GM21360 (cell line): ENCODE measurements at regions not wholly inside any gene's neighbourhood (a gene's known extent, or its start where the extent isn't known, plus 50 kb on each side); places are given as distances from the start of the nearest gene placed in this dataset.

Experiments used
- ATAC-seq: cut with Tn5 transposase; IDR thresholded peaks from one replicate; pipeline ENCODE4 v1.9.1; 2021; ENCODE audit warnings: mild to moderate bottlenecking, moderate library complexity; ENCODE audit not compliant: unreplicated experiment

DNA sequence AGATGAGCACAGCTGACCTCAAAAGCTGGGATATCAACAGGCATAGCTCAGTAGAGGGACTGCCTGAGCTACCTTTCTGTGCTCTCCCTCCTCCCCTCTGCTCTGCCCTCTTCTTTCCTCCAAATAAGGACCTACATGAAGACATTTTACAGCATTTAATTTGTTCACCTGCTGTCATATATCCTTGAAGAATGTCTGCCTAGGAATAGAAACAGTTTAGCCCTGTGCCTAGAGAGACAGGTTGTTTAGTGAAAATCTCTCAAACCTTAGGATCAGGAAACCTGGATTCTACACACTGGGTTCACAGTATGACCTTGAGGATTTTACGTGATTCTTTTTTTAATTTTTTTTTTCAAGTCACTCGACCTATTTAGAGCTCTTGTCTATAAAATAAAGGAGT is 213.0 kb upstream of the SETBP1 start:
- no peak for ATAC-seq

DNA sequence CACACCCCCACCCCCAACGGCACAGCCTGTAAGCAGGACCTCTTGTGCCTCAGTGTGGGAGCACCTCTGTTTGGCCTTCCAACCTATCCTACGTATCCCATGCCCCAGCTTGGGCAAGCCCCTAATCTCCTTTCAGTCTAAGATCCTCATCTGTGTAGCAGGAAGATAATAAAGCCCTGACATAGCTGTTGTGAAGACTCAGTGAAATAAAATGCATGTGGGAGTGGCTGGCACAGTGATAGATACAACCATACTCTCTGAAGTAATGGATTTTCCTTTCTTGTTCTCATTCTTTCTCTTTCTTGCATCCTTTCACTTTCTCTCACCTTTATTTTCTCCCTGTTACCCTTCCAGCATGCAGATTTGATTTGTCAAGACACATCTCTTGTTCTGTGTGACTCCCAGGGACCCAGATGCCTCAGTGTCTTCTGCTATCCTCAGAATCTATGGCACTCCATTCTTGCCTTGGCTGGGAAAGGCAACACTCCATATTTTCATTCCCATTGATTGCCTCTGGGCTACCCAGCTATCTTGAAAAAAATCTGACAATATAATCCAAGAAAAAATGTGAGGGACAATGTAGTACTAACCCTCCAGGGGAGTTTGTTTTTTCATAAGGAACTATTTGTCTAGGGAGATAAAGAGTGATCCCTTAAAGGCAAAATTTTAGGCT is 207.2 kb upstream of the SETBP1 start:
- ATAC-seq = no peak

DNA sequence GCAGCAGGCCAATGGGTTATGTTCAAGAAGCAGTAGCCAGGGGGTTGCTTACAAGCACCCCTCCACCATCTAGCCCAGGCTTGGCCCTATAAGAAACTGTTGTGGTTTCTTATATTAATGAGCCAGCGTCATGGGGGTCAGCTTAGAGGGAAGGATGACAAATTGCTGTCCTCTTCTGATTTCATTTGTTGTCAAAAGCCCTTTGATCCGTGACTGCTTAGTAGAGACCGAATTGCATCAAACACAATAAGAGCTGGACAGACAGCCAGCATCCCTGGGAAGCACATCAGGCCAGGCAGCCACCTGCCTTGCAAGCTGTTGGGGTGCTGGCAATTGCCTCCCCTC is 206.6 kb upstream of the SETBP1 start:
- no peak for ATAC-seq

DNA sequence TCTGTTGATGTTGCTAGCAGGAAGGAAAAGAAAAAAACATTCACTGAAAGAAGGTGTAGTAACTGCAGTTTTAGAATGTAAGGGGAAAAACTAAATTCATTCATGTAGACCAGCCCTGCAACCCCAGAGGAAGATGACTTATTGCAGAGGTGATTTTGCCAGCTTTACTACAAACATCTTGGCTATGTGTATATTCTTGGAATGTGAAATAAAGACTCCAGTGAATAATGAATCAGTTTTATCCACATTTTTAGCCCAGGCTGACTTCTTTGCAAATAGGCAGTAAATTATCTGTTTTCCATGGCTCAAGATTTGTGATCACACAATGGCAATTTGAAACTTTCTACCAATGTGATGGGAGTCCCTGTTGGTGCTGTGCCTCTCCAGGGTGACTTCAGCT is 206.1 kb upstream of the SETBP1 start:
- ATAC-seq = no peak

DNA sequence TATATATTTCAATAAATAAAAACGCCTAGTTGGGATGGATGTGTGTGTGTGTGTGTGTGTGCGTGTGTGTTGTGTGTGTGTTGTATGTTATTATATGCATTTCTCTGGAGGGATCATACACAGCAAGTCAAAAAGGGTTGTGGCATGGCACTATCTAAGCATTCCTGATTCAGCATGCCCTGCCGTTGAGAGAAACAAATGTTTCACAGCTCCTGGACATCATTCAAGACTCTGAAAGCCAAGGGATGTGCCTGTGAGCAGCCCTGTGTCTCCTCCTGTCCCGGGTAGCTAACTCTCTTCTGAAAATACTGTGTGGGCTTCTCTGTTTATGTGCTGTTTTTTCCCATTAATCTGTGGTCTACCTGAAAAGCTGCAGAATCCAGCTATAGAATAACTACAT is 197.9 kb upstream of the SETBP1 start:
- ATAC-seq = no peak

DNA sequence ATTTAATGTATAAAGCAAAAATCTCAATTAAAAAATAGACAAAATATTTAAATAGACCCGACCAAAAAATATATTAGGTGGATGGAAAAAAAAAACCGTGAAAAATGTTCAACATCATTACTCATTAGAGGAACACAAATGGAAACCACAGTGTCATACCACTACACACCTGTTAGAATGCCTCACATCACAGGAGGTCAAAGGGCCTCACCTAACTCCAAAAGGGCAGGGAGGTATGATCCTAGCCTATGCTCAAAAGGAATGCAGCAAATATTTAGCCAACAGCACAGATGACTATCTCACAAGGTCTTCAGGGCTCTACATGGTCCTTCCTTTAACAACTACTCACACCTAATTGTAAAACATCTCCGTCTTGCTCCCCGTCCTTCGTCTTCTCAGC is 185.5 kb upstream of the SETBP1 start:
- ATAC-seq = no peak

DNA sequence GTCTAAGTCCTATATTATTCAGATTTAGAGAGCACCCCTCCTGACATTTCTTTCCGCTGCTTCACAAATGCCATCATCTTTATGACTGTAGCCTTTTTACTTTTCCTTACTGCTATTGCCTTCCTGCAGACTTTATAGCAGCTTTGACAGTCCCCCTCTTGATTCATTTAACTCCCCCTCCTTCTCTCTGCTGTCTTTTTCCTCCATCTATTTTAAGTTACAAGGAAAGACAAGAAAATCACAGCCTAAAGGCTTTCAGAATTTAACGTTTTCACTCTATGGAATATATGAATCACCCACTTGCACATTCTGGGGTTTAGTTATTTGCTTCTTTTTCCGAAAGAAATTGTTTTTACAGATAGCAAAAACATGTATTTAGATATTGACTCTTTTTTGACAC is 183.4 kb upstream of the SETBP1 start:
- no peak for ATAC-seq

DNA sequence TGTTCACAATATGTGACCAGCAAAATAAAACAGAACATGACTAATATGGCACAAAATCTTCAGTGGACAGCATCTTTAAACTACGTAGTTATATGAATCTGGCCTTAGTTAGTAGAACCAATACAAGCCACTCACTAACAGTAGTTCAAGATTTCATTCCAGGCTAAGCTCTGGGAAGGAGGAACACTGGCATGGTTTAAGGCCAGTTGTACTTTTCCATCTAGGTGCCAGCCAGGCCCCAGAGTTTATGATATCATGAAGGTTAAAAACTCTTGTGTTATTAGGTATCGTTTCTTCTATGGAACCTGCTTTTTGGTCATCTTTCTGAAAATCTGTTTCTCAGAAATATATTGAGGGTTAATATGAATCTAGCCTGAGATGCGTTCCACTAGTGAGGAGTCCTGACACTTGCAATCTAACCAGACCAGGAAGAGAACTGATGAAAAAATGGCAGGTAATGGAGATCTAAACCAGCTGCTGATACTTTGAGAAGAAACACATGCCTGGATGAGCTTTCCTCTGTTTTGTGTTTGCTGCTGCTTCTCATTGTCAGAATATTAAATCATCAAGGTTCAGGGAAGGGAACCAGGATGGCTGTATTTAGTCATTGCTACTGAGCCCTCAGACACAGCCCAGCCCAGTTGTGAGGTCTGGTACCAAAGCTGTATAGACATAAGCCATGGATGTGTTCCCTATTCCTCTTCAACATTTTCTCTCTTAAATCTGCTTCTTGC is 182.8 kb upstream of the SETBP1 start:
- no peak for ATAC-seq

DNA sequence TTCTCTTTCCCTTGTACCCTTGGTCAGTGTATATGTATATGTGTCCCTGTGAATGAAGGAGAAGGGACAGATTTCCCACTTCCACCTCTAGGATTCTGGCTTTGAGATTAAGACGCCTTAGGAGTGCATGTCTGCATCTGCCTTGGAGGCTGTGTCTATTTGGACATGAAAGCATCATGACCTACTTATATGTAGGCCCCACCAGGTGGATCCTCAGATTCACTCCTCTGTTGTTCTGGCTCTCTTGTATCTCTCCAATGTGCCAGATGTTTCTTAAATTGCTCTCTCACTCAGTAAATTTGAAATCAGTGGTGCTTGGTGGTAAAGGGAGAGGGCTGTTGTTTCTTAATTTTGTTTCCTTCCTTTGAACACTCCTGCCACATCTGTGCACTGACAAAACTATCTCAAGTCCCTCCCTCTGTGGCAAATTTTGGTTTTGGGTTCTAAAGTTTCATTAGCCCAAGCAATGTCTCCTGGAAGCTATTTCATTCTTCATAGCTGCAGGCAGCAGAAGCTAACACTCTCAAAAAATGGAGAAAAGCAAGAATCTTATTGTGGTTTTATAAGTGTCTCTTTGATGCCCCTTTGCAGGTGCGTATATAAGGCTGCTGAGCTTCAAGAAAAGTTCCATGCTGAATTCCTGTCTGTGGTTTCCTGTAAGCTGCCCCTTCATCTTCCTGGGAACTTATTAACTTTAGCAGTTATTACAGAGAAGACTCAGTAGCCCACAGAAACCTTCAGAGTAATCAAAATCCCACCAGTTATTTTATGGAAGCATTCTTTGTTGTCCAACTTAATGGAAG is 179.7 kb upstream of the SETBP1 start:
- no peak for ATAC-seq

DNA sequence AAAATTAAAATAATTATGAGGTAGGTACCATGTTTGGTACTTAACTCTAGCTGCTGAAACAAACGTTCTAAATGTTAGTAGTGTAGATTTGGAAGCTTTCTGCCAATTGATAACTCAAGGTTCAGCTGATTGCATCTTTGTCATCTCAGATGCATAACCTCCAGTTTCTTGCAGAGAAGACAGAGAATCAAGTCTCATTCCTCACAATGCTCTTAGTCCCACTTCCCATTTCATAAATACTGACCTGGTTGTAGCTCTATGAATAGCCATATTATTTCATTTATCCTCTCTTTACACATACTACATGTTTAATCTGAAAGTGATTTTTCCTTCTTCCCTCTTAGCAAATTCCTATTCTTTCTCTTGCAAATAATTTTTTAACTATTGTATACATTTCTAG is 178.5 kb upstream of the SETBP1 start:
- no peak for ATAC-seq

DNA sequence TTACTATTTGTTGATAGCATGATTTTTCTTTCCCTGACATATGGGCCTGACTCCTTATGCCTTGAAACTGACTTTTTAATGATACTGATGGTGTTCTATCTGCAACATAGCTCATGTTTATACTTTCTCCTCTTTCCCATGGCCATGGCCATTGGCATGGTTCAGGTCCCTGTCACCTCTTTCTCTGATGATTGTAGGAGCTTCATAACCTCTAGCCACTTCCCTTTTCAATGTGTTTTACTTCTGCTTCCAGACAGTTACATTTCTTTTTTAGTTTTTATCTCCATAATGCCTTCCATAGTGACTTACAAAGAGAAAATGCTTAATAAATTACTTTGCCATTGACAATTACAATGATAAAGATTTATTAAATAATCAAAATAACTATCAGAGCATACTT is 177.9 kb upstream of the SETBP1 start:
- ATAC-seq = no peak

DNA sequence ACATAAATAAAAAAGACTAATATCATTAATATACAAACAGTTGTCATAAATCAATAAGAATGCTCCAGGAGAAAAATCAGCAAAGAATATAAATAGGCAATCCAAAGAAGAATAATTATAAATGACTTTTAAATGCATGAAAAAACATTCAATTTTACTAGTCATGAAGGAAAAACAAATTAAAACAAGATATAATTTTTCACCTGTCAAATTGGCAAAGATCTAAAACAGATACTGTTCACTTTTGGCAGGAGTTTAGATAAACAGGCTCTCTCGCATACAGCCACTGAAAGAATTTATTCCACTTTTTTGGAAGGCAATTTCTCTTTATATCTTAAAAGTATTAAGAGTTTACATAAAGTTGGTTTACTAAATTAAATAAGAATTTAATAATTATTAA is 176.8 kb upstream of the SETBP1 start:
- no peak for ATAC-seq

DNA sequence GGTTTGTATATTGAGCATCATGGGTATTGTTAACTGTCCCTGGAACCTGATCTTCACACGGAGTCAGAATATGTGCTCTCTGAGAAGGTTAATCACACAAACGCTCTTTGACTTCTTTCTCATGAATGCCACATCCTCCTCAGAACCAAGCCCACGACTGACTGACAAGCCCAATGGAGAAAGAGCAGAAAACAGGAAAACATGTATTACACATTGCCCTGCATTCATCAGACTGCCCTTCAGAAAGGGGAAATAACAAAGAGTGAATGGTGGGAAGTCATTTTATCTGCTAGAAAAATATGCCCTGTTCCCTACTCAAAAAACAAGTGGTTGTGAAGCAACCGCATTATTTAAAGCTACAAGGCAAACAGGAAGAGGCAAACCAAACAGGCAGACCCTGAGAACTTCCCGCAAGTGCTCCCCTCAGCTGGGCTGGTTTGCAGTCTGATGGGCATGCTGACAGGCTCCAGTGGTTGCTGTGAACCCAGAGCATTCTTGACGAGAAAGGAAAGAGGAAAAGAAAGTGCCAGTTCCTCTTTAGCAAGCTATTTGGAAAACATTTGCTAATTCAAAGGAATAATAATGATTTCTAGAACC is 172.9 kb upstream of the SETBP1 start:
- ATAC-seq = peak; percentile 76

DNA sequence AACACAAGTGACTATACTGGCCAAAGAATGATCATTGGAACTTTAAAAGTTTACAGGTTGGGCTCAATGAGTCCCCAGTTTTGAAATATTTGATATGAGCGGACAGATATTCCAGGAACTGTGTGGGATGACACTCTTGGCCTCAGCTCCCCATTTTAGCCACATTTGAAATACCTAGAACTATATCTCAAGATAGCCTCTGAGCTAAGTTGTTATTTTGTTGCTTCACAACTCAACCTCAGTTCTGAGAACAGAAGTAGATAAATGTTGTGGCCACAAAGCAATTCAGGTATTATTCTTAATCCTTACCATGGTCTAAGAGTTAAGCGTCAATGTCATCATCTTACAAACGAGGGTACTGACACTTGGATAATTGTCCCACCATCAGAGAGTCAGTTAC is 172.2 kb upstream of the SETBP1 start:
- no peak for ATAC-seq

DNA sequence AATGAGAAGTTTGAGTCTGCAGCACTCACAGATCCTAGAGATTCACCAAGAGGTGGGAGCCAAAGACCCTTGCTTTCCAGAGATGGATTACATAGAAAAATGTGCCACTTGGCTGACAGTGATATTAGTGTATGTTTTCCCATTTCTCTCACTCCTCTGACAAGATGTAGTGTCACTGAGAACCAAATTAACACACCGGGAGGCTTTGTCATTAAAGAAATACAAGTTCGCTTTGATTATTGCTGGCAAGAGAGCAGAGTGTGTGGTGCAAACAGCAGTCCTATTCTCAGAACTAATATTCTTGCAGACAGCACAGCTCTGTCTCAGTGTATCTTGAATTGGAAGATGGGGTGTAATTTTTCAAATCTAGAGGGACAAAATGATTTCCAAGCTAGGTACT is 171.6 kb upstream of the SETBP1 start:
- ATAC-seq = no peak

DNA sequence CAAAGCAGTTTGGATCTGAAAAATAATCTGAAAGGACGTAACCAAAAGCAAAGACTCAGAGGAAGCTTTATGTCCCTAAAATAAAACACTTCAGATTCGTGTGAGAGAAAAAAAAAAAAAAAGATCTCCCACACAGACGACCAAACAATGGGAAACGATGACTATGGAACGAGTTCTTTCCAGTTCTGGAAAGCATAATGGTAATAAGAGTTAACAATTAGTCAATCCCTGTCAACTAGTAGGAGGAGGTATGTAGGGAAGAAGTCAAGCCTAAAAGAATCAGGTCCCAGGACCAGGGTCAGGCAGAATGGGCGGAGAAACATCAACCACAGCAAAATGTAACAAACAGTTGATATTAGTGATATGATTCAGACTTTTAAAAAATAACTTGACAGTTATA is 170.3 kb upstream of the SETBP1 start:
- no peak for ATAC-seq

DNA sequence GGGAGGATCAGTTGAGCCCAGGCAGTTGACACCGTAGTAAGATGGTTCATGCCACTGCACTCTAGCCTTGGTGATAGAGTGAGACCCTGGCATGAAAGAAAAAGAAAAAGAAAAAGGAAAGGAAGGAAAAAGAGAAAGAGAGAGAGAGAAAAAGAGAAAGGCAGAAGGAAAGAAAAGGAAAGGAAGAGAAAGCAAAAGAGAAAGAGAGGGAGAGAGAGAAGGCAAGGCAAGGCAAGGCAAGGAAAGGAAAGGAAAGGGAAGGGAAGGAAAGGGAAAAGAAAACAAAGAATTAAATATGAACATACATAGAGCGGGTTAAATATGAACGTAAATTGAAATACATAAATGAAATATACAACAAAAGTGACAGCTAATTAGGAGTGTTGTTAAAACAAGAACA is 167.5 kb upstream of the SETBP1 start:
- ATAC-seq = no peak

DNA sequence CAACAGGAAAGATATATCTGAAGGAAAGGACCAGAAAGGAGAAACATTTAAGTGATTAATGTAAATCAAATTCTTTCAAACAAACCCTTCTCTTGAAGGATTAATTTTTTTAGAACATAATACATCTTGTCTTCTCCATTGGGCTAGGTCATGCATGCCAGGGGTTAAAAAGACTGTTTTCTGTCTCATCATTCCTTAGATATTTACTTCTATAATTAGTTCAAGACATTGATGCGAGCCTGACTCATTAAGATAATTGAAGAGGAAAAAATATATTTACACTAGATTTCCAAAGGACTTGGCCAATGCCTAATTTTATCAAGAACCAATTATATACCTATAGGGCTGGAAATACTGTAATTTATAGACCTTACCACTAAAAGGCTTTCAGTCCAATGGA is 166.6 kb upstream of the SETBP1 start:
- no peak for ATAC-seq

DNA sequence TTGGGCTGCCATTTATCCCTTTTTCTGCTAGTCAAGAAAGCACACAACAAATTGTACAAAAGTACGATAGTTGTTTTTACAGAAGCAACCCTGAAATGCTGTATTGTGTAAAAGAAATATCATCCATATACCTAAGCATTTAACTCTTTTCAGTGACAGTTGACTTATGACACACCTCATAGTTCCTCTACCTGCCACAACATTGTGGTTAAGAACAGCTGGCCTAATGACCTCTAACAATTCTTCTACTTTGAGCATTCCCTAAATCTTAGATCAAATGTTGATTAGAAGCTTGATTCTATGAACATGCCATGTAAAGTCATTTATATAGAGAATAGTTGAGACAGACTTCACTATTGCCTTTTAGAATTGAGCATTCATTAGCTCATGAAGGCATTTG is 165.9 kb upstream of the SETBP1 start:
- no peak for ATAC-seq

DNA sequence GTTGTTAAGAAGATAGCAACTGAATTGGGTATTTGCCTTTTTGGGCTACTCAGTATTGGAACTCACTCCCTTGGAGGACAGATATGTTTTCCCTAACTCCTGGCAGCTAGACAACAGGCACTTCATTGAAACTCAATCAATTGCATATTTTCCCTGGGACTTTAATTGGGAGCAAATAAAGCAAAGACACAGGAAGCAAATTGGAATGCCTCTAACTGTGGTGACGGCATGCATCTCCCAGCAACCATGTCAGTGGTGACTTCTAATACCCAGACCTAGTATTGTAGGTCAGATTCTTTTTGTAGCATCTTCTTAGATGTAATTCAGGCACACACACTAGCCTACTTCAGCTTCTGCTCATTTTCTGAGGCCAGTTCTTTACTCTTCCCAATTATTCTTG is 164.2 kb upstream of the SETBP1 start:
- ATAC-seq = no peak

DNA sequence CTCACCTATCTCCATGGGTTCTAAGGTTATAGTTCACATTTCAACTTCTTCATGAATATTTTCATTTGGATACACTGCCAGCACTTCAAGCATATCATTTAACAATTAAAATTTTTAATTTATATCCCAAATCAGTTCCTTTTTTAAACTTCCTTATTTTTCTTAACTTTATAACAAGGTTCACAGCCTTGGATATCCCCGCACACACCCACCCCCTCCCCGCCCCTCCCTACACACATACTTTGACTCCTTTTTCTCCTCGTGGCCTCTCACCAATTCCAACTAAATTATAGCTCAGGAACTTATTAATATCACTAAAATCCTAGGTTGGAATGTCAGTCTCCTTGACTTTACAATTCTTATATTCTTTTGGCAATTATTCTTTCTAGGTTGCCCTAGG is 163.6 kb upstream of the SETBP1 start:
- no peak for ATAC-seq

DNA sequence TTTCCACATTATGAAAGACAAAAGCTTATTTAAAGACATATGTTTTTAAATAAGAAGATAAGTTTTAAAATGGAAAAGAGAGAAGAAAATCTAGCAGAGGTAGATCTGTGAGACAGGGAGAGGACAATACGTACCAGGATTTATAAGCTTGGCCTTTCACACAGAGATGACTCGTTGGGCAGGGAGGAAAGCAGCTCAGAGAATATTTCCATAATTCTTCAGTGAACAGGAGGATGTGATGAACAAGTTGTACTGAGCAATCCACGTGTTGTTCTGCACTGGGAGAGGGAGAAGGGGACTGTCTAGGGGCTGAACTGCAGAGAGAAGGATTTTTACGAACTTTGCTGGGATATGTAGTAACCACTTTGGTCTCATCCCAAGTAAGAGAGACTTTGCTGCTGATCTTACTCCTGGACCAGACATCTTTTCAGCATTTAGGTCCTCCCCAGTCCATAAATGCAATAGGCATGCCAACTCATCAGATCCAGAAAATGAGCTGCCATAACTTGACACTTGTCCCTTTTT is 162.5 kb upstream of the SETBP1 start:
- ATAC-seq = no peak
